GM18511 (cell line): ENCODE measurements at regions not wholly inside any gene's neighbourhood (a gene's known extent, or its start where the extent isn't known, plus 50 kb on each side); places are given as distances from the start of the nearest gene placed in this dataset.

Experiments used
- ATAC-seq: cut with Tn5 transposase; IDR thresholded peaks from one replicate; pipeline ENCODE4 v1.9.1; 2021; ENCODE audit warnings: mild to moderate bottlenecking, moderate library complexity; ENCODE audit not compliant: unreplicated experiment

- no peak for ATAC-seq
Observed at GRCh38 chr6:93972791-93973190, 553.4 kb upstream of the EPHA7 start.

- ATAC-seq: no peak
Observed at GRCh38 chr6:93970684-93971083, 551.3 kb upstream of the EPHA7 start.

GRCh38 chr6:93968126-93968525 is 548.8 kb upstream of the EPHA7 start:
- no peak for ATAC-seq

- no peak for ATAC-seq
Observed at GRCh38 chr6:93964926-93965325, 545.6 kb upstream of the EPHA7 start.

GRCh38 chr6:93964321-93964720 is 545.0 kb upstream of the EPHA7 start:
- no peak for ATAC-seq

- no peak for ATAC-seq
Observed at GRCh38 chr6:93962566-93962965, 543.2 kb upstream of the EPHA7 start.

GRCh38 chr6:93954584-93954983 is 535.2 kb upstream of the EPHA7 start:
- ATAC-seq: no peak

GRCh38 chr6:93943661-93944060 is 524.3 kb upstream of the EPHA7 start:
- ATAC-seq: no peak

DNA sequence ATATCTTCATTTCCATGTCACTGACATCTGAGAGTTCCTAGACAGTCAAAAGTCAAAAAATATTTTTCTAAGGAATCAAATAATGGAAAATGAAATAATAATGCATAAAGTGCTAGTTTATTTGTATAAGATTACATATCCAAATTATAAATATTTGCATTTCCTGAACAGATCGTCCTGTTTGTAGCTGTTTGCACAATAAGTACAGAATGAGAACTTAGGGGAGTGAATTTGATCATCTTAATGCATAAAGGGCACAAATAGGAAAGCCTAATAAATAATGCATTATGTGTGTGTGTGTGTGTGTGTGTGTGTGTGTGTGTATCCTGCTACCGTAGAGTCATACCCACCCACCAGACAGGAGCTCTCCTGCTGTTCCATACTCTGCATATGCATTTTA is 521.0 kb upstream of the EPHA7 start:
- ATAC-seq: no peak

- no peak for ATAC-seq
Observed at GRCh38 chr6:93932175-93932574, 512.8 kb upstream of the EPHA7 start.

DNA sequence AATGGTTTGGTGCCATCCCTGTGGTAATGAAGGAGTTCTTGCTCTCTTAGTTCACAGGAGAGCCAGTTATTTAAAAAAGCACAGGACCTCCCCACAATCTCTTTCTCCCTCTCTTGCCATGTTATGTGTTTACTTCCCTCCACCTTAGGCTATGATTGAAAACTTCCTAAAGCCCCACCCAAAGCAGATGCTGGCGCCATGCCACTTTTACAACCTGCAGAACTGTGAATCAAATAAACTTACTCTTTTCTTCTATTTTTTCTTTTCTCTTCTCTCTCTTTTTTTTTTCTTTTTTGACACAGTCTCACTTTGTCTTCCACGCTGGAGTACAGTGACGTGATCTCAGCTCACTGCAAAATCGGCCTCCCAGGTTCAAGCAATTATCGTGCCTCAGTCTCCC is 508.4 kb upstream of the EPHA7 start:
- ATAC-seq: no peak

DNA sequence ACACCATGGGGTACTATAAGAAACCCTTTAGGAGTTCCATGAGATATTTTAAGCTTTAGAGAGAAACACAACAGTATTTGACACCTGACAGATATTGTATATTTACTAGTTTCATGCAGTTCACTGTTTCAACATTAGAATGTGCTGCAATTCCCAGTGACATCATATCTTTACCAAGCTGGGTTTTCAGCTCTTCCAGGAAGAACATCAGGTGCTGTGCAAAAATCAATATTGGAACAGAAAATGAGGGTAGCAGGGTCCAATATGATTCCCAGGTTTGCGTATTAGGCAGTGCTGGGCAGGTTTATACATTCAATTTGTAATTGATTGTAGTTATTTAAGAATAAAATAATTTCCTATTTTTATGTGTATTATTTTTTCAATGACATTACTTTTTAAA is 500.0 kb upstream of the EPHA7 start:
- no peak for ATAC-seq

- no peak for ATAC-seq
Observed at GRCh38 chr6:93918258-93918657, 498.9 kb upstream of the EPHA7 start.

- ATAC-seq: no peak
Observed at GRCh38 chr6:93917216-93917615, 497.9 kb upstream of the EPHA7 start.

- no peak for ATAC-seq
Observed at GRCh38 chr6:93916716-93917115, 497.4 kb upstream of the EPHA7 start.

- ATAC-seq: no peak
Observed at GRCh38 chr6:93915961-93916360, 496.6 kb upstream of the EPHA7 start.

GRCh38 chr6:93902517-93902916 is 483.2 kb upstream of the EPHA7 start:
- ATAC-seq: no peak

DNA sequence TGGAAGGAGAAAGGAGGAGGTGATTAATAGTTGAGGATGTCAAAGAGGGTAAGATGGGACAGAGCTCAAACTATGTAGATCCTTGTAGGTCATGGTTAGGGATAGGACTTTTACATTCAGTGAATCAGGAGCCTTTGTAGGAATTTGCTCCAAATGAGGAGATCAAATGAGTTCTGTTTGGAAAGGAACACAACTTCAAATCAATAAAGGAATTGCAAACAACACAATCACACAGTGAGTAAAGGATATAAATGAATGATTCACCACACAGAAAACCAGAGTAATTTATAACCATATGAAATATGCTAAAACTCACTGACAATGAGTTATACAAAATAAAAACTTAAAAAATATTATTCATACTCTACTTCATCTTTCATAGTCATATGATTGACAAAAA is 480.8 kb upstream of the EPHA7 start:
- ATAC-seq: no peak

GRCh38 chr6:93896081-93896480 is 476.7 kb upstream of the EPHA7 start:
- ATAC-seq: no peak

- no peak for ATAC-seq
Observed at GRCh38 chr6:93894521-93894920, 475.2 kb upstream of the EPHA7 start.

DNA sequence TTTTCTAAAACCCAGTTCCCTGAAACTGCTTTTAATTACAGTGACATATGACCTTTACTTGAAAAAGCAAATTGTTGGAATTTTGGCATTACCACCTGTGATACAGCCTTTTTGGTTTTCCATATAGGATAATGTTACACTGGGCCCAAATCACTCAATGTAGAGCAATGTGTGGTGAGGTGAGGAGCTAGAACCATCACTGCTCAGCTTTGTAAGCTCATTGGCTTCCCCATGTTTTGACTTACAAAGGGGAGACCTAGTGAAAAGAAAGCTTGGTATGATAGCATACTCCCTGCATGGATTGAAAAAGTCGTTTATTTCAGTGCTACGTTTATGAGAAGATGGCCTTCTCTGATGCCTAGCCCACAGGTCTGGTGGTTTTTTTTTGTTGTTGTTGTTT is 470.4 kb upstream of the EPHA7 start:
- ATAC-seq: no peak

DNA sequence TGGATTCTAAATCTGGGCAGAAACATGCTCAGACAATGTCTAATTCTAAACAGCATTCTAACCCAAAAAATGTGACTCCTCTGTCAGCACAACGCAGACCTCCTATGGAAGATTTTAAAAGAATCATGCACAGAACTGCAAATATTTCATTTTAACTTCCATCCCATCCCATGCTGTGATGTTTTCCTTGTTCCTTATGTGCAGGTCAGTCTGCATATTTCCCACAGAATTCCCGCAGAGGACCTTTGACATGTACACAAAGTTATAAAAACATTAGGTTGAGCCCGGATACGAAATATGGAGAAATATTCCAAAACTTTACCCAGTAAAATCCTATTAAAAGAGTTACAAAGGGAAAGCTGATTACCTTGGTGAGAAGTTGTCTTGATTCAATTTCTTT is 467.1 kb upstream of the EPHA7 start:
- no peak for ATAC-seq

GRCh38 chr6:93859971-93860370 is 440.6 kb upstream of the EPHA7 start:
- no peak for ATAC-seq

DNA sequence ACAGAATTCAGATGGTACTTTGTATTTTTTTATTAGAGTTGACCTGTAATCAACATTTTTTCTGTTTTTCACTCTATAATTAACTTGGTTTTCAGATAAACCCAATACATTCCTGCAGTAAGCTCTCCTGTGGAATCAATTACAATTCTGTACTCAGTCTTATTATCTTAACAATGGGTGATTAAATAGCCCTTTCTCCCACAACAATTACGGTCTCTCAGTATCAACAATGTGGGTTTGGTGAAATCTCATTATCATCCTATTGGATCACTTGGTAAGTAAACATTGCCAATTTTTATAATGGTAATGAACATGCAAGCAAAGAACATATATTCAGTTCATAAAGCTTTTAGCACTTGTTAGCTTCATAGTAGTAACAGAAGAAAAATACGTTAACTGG is 438.9 kb upstream of the EPHA7 start:
- no peak for ATAC-seq
